ENCODE measurements at regions not wholly inside any gene's neighbourhood (a gene's known extent, or its start where the extent isn't known, plus 50 kb on each side); places are given as distances from the start of the nearest gene placed in this dataset.

- TF ChIP-seq CTCF (IDR thresholded peaks at IDR 0.05 in 8 of 11, conservative IDR thresholded peaks at IDR 0.05 in 3 of 11) (no peak), POLR2A (IDR thresholded peaks at IDR 0.05) (no peak), POLR2AphosphoS5 (IDR thresholded peaks at IDR 0.05) (no peak)
Observed at GRCh38 chr13:69641773-69642172, 465.9 kb upstream of the ATXN8OS start.

All from spleen (tissue), 7 donors.